VCaP (cell line): ENCODE measurements at regions not wholly inside any gene's neighbourhood (a gene's known extent, or its start where the extent isn't known, plus 50 kb on each side); places are given as distances from the start of the nearest gene placed in this dataset.

Experiments used
- H3K27ac ChIP-seq: fragments of 450-650 bp; 2 replicates; pipeline ENCODE4 v1.5.1; 2017
- TF ChIP-seq, protein P1 (sequence below): fragments of 450-650 bp; conservative IDR thresholded peaks from 2 replicates; pipeline ENCODE4 v1.5.1; 2017; ENCODE audit warnings: mild to moderate bottlenecking, moderate library complexity

DNA sequence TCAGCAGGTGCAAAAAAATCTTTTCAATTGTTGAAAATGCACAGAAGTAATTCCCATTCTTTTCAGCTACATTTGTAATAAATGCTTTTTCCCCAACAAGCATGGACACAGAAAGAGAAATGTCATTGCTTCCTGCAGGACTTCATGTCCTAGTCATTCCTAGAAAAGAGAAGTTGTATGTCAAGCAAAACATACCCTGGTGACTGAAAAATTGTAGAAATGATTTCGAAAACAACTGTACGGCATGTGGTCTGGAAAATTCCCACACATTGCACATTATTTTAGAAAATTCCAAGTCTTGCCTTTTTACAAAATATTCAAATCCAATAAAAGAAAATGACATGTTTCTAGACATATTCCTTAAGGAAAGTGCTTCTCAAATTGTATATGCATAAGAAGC is 50.4 kb upstream of the ALCAM start:
- H3K27ac ChIP-seq = no peak overlapping the region
- TF ChIP-seq, protein P1, sequence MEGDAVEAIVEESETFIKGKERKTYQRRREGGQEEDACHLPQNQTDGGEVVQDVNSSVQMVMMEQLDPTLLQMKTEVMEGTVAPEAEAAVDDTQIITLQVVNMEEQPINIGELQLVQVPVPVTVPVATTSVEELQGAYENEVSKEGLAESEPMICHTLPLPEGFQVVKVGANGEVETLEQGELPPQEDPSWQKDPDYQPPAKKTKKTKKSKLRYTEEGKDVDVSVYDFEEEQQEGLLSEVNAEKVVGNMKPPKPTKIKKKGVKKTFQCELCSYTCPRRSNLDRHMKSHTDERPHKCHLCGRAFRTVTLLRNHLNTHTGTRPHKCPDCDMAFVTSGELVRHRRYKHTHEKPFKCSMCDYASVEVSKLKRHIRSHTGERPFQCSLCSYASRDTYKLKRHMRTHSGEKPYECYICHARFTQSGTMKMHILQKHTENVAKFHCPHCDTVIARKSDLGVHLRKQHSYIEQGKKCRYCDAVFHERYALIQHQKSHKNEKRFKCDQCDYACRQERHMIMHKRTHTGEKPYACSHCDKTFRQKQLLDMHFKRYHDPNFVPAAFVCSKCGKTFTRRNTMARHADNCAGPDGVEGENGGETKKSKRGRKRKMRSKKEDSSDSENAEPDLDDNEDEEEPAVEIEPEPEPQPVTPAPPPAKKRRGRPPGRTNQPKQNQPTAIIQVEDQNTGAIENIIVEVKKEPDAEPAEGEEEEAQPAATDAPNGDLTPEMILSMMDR = no peak
